Stimulated activated CD4-positive, alpha-beta T cell treated with anti-CD3 and anti-CD28 coated beads, Interleukin-4, amount 100 ng/mL, for 24 hours (primary cell): ENCODE measurements at regions not wholly inside any gene's neighbourhood (a gene's known extent, or its start where the extent isn't known, plus 50 kb on each side); places are given as distances from the start of the nearest gene placed in this dataset.
"Not testable (repeated sequence)": the region's sequence is repeated elsewhere in the genome, so short reads cannot be mapped to it uniquely, and the experiment has no call there.

ENCODE experiments used
- DNase-seq: peaks from one replicate; pipeline ENCODE4 v3.0.0-alpha.2; 2020

DNA sequence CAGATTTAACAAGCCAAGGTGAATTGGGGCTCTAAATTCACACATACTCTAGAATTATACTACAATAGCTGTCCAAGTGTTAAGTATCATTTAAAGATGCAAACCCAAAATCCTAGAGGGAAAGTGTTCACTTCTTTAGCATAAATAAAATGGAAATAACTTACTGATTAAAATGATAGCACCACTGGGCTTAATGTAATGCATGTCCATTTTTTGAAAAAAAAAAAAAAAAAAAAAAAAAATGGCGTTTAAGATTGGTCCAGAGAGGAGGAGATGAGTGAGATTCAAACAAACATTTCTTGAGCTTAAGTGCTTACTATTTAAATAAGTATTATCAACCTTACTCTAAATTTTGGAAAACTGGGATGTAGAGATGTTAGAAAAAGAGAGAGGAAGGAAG lies 251.5 kb upstream of the CWC22 start:
- no peak for DNase-seq

- no peak for DNase-seq
Measured at GRCh38 chr2:180258041-180258537, 251.0 kb upstream of the CWC22 start.

DNA sequence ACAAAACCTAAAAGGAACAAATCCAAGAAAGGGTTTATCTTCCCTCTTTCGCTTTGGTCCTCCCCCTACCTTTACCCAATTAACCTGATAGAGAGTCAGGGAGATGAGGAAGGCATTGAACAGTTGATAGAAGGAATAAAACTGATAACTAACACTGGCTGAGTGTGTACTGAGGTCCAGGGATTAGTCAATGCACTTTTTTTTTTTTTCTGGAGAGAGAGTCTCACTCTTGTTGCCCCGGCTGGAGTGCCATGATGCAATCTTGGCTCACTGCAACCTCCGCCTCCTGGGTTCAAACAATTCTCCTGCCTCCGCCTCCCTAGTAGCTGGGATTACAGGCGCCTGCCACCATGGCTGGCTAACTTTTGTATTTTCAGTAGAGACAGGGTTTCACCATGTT lies 250.2 kb upstream of the CWC22 start:
- DNase-seq = no peak

DNA sequence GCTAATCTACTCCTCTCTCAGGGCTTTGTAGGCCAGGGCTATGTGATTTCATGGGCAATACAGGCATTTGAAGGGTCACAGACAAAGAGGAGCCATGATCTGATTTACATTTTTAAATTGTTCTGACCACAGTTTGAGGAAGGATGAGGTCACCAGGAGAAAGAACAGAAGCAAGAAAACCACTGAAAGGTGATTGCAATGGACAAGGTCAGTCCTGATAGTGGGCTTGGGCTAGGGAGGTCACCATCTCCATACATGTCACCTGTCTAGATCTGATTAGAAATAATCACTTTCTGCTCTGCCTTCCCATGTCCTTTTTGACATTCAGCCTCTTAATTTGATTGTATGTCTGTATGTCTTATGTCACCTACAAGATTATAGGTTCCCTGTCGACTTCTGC lies 248.9 kb upstream of the CWC22 start:
- DNase-seq = no peak

- no peak for DNase-seq
Measured at GRCh38 chr2:180254872-180255271, 247.8 kb upstream of the CWC22 start.

- DNase-seq = no peak
Measured at GRCh38 chr2:180247658-180248057, 240.6 kb upstream of the CWC22 start.

DNA sequence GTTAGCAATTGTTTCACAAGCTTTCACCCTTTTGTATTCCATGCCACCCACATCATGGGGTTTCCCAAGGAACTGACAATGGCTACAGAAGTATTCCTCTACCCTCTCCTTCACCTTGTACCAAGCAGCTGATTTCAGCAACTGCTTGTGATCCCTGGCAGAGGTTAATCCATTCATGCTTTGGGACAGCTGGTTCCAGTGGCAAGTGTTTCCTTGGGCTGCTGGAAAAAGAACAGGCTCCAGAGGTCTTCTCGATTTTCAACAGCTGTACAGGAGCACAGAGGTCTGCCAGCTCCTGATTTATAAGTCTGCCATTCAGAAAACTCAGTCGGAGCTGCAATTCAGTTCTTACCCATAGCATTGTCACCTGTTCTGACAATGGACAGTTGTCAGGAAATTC lies 239.2 kb upstream of the CWC22 start:
- no peak for DNase-seq

- no peak for DNase-seq
Measured at GRCh38 chr2:180240774-180241173, 233.7 kb upstream of the CWC22 start.

- DNase-seq = no peak
Measured at GRCh38 chr2:180238729-180239128, 231.6 kb upstream of the CWC22 start.

DNA sequence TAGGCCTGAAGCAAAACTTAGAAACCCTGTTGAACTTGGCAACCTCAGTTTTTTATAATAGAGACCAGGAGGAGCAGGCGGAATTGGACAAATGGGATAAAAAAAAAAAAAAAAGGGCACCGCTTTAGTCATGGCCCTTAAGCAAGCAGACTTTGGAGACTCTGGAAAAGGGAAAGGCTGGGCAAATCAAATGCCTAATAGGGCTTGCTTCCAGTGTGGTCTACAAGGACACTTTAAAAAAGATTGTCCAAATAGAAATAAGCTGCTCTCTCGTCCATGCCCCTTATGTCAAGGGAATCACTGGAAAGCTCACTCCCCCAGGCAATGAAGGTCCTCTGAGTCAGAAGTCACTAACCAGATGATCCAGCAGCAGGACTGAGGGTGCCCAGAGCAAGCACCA lies 229.0 kb upstream of the CWC22 start:
- DNase-seq = not testable (repeated sequence)

DNA sequence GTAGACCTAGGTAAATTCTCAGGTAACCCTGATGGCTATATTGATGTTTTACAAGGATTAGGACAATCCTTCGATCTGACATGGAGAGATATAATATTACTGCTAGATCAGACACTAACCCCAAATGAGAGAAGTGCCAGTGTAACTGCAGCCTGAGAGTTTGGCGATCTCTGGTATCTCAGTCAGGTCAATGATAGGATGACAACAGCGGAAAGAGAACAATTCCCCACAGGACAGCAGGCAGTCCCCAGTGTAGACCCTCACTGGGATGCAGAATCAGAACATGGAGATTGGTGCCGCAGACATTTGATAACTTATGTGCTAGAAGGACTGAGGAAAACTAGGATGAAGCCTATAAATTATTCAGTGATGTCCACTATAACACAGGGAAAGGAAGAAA lies 228.4 kb upstream of the CWC22 start:
- DNase-seq = not testable (repeated sequence)

GRCh38 chr2:180234991-180235390 lies 227.9 kb upstream of the CWC22 start:
- DNase-seq = not testable (repeated sequence)

- DNase-seq = no peak
Measured at GRCh38 chr2:180231015-180231414, 223.9 kb upstream of the CWC22 start.

DNA sequence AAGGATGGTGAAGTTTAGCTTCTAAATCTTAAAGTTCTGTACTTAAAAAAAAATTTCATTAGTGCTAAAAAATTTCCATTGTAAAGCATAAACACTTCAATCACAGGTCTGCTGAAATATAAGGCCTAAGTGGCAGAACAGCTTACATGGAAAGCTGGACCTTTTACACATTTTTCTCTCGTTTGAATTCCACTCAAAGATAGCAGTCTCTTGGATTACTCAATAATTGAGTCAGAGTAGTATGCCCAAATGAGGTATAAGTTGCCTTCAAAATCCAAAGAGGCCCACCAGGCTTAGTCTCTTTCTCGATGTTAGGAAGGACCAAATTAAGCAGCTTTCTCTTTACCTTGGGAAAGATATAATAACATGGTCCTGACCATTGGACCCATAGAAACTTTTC lies 220.4 kb upstream of the CWC22 start:
- DNase-seq = no peak

- no peak for DNase-seq
Measured at GRCh38 chr2:180225118-180225517, 218.0 kb upstream of the CWC22 start.

- no peak for DNase-seq
Measured at GRCh38 chr2:180222644-180223043, 215.5 kb upstream of the CWC22 start.

- DNase-seq = no peak
Measured at GRCh38 chr2:180219491-180219890, 212.4 kb upstream of the CWC22 start.

- DNase-seq = no peak
Measured at GRCh38 chr2:180208841-180209240, 201.7 kb upstream of the CWC22 start.

GRCh38 chr2:180205621-180206235 lies 198.6 kb upstream of the CWC22 start:
- DNase-seq = no peak

- no peak for DNase-seq
Measured at GRCh38 chr2:180203972-180204371, 196.9 kb upstream of the CWC22 start.

DNA sequence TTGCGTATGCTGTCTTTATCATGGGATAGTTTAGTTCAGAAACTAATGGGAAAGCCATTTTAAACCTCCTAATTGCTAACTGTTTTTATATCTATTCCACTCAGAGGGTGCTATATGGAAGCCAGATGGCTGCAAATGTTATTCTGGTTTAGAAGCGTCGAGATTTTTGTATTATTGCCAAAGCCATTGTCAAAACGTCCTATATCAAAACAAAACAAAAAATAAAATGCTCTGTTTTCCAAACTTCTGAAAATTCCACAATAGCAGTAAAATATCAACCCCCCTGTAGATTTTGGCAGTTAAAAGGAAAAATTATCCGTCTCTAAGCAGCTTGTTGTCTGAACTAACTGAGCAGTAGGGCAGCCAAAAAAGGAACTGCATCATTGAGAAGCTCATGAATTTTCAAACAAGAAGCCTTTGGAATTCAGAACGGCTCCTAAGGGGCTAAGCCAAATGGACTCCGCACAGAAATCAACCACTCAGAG lies 195.4 kb upstream of the CWC22 start:
- DNase-seq = no peak

DNA sequence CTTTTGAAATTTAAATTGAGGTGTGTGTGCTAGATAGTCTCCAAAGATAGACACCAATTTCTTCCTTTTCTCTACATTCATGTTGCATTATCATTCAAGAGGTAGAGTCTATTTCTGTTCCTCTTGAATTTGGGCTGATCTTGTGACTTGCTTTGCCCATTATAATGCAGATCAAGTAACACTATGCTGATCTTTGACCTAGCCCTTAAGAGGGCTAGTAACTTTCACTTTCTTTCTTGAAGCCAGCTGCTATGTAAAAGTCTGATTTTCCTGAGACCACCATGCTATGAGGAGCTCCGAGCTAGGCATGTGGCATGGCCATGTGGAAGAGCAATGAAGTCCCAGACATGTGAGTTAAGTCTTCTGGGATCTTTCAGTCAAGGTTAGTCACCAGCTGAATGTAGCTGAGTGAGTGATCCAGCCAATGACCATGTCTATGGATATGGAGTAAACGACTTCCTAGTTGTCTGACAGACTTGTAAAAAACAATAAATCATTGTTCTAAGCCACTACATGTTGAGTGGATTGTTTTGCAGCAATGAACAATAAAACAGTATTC lies 189.4 kb upstream of the CWC22 start:
- DNase-seq = no peak

GRCh38 chr2:180195847-180196246 lies 188.8 kb upstream of the CWC22 start:
- DNase-seq = no peak

DNA sequence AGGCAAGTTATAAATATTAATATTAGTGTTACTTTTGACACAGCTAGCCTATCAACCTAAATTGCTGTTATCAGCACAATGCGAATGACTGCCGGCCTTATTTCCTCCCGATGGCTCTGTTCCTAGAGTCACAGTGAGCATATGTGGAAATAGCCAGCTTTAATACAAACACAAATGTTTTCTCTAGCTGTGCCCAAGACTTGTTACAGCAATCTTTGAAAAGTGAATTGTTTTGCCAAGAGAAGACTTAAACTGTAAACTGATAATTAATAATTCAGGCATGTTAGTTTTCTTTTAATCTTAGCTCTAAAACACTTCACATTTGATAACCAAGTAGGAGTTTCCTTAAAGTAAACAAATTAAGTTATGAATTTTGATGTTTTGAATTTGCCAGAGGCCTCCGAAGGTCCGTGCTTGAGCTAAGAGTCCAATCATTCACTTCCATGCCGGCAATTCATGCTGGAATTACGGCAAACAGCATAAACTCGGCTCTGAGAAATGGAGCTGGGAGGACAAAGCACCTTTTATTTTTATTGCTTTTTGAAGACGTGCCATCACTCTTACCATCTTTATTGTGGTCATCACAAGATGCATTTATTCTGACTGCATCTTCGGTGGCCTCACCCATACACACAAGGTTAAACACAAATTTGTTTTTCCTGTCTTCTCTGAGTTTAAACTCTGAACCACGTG lies 184.5 kb upstream of the CWC22 start:
- no peak for DNase-seq
